GM23338 (cell line): ENCODE measurements at regions not wholly inside any gene's neighbourhood (a gene's known extent, or its start where the extent isn't known, plus 50 kb on each side); places are given as distances from the start of the nearest gene placed in this dataset.

ENCODE experiments used
- ATAC-seq: fragments of 200-7000 bp; cut with Tn5 transposase; 3 replicates; pipeline ENCODE4 v1.9.1; 2020
- DNase-seq: peaks from one replicate; pipeline ENCODE4 v3.0.0-alpha.2; 2015; ENCODE audit warnings: low spot score
- H2AFZ ChIP-seq: fragments of 200-600 bp; sonication (generic); 2 replicates; pipeline ENCODE4 v1.8.0; 2016; ENCODE audit warnings: antibody characterized with exemption, mild to moderate bottlenecking, moderate library complexity
- H3F3A ChIP-seq: fragments of 200-600 bp; sonication (generic); replicated peaks from 2 replicates; pipeline ENCODE4 v1.8.0; 2017; ENCODE audit warnings: antibody characterized with exemption, mixed run types, low read depth
- H3K27ac ChIP-seq: fragments of 200-600 bp; sonication (generic); 2 replicates; pipeline ENCODE4 v1.6.1; 2016; ENCODE audit warnings: low read depth
- H3K27me3 ChIP-seq: fragments of 200-600 bp; sonication (generic); 2 replicates; pipeline ENCODE4 v1.8.0; 2016; ENCODE audit warnings: mild to moderate bottlenecking, mixed run types, moderate library complexity; ENCODE audit not compliant: insufficient read depth
- H3K36me3 ChIP-seq: fragments of 200-600 bp; sonication (generic); 2 replicates; pipeline ENCODE4 v1.8.0; 2016; ENCODE audit warnings: mild to moderate bottlenecking; ENCODE audit not compliant: insufficient read depth
- H3K4me1 ChIP-seq: fragments of 200-600 bp; sonication (generic); 2 replicates; pipeline ENCODE4 v1.8.0; 2016; ENCODE audit warnings: mild to moderate bottlenecking, moderate library complexity; ENCODE audit not compliant: insufficient read depth
- H3K4me2 ChIP-seq: fragments of 200-600 bp; sonication (generic); 2 replicates; pipeline ENCODE4 v1.7.1; 2017; ENCODE audit warnings: mixed run types
- H3K4me3 ChIP-seq: fragments of 200-600 bp; sonication (generic); 2 replicates; pipeline ENCODE4 v1.6.1; 2016; ENCODE audit warnings: mixed run types
- H3K79me2 ChIP-seq: fragments of 200-600 bp; sonication (generic); replicated peaks from 2 replicates; pipeline ENCODE4 v1.8.0; 2017; ENCODE audit warnings: mild to moderate bottlenecking; ENCODE audit not compliant: insufficient read depth
- H3K9me2 ChIP-seq: fragments of 200-600 bp; sonication (generic); 2 replicates; pipeline ENCODE4 v1.8.0; 2017; ENCODE audit not compliant: insufficient read depth
- H4K20me1 ChIP-seq: fragments of 200-600 bp; sonication (generic); replicated peaks from 2 replicates; pipeline ENCODE4 v1.8.0; 2017; ENCODE audit warnings: mild to moderate bottlenecking; ENCODE audit not compliant: insufficient read depth
- H3K27ac Mint-ChIP-seq: 2 replicates; pipeline ENCODE4 v1.8.0; 2020; ENCODE audit warnings: inconsistent platforms, mild to moderate bottlenecking, moderate library complexity, mixed read lengths
- H3K27me3 Mint-ChIP-seq: 3 replicates; pipeline ENCODE4 v1.8.0; 2022; ENCODE audit warnings: low read depth, mild to moderate bottlenecking, moderate library complexity, mixed read lengths, inconsistent platforms; ENCODE audit not compliant: insufficient read depth, poor library complexity
- H3K36me3 Mint-ChIP-seq: 3 replicates; pipeline ENCODE4 v1.8.0; 2021; ENCODE audit warnings: low read depth, mild to moderate bottlenecking, inconsistent platforms, moderate library complexity, mixed read lengths
- H3K4me1 Mint-ChIP-seq: 3 replicates; pipeline ENCODE4 v1.8.0; 2020; ENCODE audit warnings: mild to moderate bottlenecking, inconsistent platforms, mixed read lengths
- H3K4me3 Mint-ChIP-seq: 3 replicates; pipeline ENCODE4 v1.8.0; 2021; ENCODE audit warnings: moderate library complexity, mild to moderate bottlenecking, inconsistent platforms, mixed read lengths
- H3K9me3 Mint-ChIP-seq: 3 replicates; pipeline ENCODE4 v1.8.0; 2020; ENCODE audit warnings: moderate library complexity, mild to moderate bottlenecking, inconsistent platforms, mixed read lengths
- CREB1 ChIP-seq: fragments of 250-450 bp; sonication (Bioruptor Pico); IDR thresholded peaks from 2 replicates; pipeline ENCODE4 v1.5.0; 2020; ENCODE audit warnings: low read depth, mild to moderate bottlenecking, moderate library complexity
- EZH2 ChIP-seq: fragments of 200-600 bp; sonication (generic); IDR thresholded peaks from one replicate; pipeline ENCODE4 v1.8.0; 2017; ENCODE audit warnings: antibody characterized with exemption, mild to moderate bottlenecking, low read depth; ENCODE audit not compliant: unreplicated experiment
- EZH2phosphoT487 ChIP-seq: fragments of 200-600 bp; sonication (generic); IDR thresholded peaks from one replicate; pipeline ENCODE4 v1.8.1; 2018; ENCODE audit warnings: antibody characterized with exemption; ENCODE audit not compliant: unreplicated experiment
- JUNB ChIP-seq: IDR thresholded peaks from one replicate; pipeline ENCODE4 v1.6.1; 2016; ENCODE audit warnings: antibody characterized with exemption; ENCODE audit not compliant: unreplicated experiment
- NANOG ChIP-seq: IDR thresholded peaks from 2 replicates; pipeline ENCODE4 v1.6.1; 2016; ENCODE audit warnings: antibody characterized with exemption, borderline replicate concordance
- POLR2AphosphoS5 ChIP-seq: IDR thresholded peaks from 2 replicates; pipeline ENCODE4 v1.6.1; 2016; ENCODE audit warnings: antibody characterized with exemption, low read depth
- STAT1 ChIP-seq: IDR thresholded peaks from one replicate; pipeline ENCODE4 v1.6.1; 2016; ENCODE audit warnings: antibody characterized with exemption; ENCODE audit not compliant: unreplicated experiment
- ZNF114 ChIP-seq: fragments of 250-450 bp; sonication (Bioruptor Pico); IDR thresholded peaks from 2 replicates; pipeline ENCODE4 v1.5.0; 2020; ENCODE audit warnings: mild to moderate bottlenecking, moderate library complexity
- ZNF331 ChIP-seq: fragments of 250-450 bp; sonication (Bioruptor Pico); IDR thresholded peaks from 2 replicates; pipeline ENCODE4 v1.5.0; 2020; ENCODE audit warnings: low read depth, mild to moderate bottlenecking, moderate library complexity
- TF ChIP-seq, protein P1 (sequence below), 2 experiments: fragments of 200-600 bp in 1 of 2; sonication (generic) in 1 of 2; conservative IDR thresholded peaks; 2 replicates each; pipeline versions ENCODE4 v1.5.1 to v1.6.1; 2016 to 2017; ENCODE audit warnings: antibody characterized with exemption in 2 of 2, low read depth in 2 of 2, mild to moderate bottlenecking in 2 of 2, moderate library complexity in 1 of 2
- TF ChIP-seq, protein P2 (sequence below): IDR thresholded peaks from 2 replicates; pipeline ENCODE4 v1.6.1; 2016; ENCODE audit warnings: antibody characterized with exemption
- TF ChIP-seq, protein P3 (sequence below): IDR thresholded peaks from one replicate; pipeline ENCODE4 v1.6.1; 2018; ENCODE audit warnings: antibody characterized with exemption; ENCODE audit not compliant: unreplicated experiment

DNA sequence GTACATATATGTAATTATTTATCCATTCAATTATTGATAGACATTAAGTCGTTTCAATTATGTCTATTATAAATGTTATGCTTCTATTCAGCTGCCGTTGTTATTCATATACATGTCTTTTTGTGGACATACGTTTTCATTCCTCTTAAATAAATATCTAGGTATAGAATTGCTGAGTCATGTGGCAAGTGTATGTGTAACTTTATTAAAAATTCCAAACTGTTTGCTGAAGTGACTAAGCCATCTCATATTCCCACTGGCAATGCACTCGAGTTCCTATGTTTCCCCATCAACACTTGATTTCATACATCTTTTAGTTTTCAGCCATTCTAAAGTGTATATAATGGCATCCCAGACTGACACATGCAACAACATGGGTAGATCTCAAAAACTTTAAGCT is 739.7 kb upstream of the POU3F2 start:
- Histone ChIP-seq H3K4me3 (no peak overlapping the region), H3K27ac (no peak overlapping the region), H3K36me3 (peaks cover under 1% of the 10 kb centered on the region; the same call in 1 of the 2 replicates), H2AFZ (no peak overlapping the region), H4K20me1 (no peaks in the 10 kb centered on the region), H3K4me1 (no peaks in the 10 kb centered on the region), H3K4me2 (no peak overlapping the region), H3K9me2 (peaks cover 11% of the 10 kb centered on the region; the same call in 1 of the 2 replicates), H3F3A (no peaks in the 10 kb centered on the region), H3K79me2 (no peaks in the 10 kb centered on the region), H3K27me3 (no peaks in the 10 kb centered on the region)
- Mint-ChIP-seq H3K27me3 (peaks cover 3% of the 10 kb centered on the region), H3K9me3 (peaks cover 9% of the 10 kb centered on the region; the same call in 2 of the 3 replicates), H3K4me1 (no peaks in the 10 kb centered on the region), H3K4me3 (no peak overlapping the region), H3K36me3 (peaks cover 5% of the 10 kb centered on the region; the same call in 2 of the 3 replicates), H3K27ac (no peak overlapping the region)
- ATAC-seq (no peak), DNase-seq (no peak)
- TF ChIP-seq NANOG = no peak
- no peak for TF ChIP-seq ZNF114 (CRISPR knock-in tag)
- no peak for TF ChIP-seq CREB1 (CRISPR knock-in tag)
- TF ChIP-seq JUNB = no peak
- TF ChIP-seq EZH2phosphoT487 = no peak
- TF ChIP-seq, protein P1, sequence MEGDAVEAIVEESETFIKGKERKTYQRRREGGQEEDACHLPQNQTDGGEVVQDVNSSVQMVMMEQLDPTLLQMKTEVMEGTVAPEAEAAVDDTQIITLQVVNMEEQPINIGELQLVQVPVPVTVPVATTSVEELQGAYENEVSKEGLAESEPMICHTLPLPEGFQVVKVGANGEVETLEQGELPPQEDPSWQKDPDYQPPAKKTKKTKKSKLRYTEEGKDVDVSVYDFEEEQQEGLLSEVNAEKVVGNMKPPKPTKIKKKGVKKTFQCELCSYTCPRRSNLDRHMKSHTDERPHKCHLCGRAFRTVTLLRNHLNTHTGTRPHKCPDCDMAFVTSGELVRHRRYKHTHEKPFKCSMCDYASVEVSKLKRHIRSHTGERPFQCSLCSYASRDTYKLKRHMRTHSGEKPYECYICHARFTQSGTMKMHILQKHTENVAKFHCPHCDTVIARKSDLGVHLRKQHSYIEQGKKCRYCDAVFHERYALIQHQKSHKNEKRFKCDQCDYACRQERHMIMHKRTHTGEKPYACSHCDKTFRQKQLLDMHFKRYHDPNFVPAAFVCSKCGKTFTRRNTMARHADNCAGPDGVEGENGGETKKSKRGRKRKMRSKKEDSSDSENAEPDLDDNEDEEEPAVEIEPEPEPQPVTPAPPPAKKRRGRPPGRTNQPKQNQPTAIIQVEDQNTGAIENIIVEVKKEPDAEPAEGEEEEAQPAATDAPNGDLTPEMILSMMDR (conservative IDR thresholded peaks at IDR 0.05; ENCODE audit: low read depth in 2 of 2) = no peak
- TF ChIP-seq POLR2AphosphoS5 = no peak
- TF ChIP-seq, protein P2, sequence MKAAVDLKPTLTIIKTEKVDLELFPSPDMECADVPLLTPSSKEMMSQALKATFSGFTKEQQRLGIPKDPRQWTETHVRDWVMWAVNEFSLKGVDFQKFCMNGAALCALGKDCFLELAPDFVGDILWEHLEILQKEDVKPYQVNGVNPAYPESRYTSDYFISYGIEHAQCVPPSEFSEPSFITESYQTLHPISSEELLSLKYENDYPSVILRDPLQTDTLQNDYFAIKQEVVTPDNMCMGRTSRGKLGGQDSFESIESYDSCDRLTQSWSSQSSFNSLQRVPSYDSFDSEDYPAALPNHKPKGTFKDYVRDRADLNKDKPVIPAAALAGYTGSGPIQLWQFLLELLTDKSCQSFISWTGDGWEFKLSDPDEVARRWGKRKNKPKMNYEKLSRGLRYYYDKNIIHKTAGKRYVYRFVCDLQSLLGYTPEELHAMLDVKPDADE = no peak
- no peak for TF ChIP-seq EZH2
- TF ChIP-seq ZNF331 = no peak
- TF ChIP-seq, protein P3, sequence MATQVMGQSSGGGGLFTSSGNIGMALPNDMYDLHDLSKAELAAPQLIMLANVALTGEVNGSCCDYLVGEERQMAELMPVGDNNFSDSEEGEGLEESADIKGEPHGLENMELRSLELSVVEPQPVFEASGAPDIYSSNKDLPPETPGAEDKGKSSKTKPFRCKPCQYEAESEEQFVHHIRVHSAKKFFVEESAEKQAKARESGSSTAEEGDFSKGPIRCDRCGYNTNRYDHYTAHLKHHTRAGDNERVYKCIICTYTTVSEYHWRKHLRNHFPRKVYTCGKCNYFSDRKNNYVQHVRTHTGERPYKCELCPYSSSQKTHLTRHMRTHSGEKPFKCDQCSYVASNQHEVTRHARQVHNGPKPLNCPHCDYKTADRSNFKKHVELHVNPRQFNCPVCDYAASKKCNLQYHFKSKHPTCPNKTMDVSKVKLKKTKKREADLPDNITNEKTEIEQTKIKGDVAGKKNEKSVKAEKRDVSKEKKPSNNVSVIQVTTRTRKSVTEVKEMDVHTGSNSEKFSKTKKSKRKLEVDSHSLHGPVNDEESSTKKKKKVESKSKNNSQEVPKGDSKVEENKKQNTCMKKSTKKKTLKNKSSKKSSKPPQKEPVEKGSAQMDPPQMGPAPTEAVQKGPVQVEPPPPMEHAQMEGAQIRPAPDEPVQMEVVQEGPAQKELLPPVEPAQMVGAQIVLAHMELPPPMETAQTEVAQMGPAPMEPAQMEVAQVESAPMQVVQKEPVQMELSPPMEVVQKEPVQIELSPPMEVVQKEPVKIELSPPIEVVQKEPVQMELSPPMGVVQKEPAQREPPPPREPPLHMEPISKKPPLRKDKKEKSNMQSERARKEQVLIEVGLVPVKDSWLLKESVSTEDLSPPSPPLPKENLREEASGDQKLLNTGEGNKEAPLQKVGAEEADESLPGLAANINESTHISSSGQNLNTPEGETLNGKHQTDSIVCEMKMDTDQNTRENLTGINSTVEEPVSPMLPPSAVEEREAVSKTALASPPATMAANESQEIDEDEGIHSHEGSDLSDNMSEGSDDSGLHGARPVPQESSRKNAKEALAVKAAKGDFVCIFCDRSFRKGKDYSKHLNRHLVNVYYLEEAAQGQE = no peak
- TF ChIP-seq STAT1 = no peak
